Neural progenitor cell (in vitro differentiated cells): ENCODE measurements at regions not wholly inside any gene's neighbourhood (a gene's known extent, or its start where the extent isn't known, plus 50 kb on each side); places are given as distances from the start of the nearest gene placed in this dataset.

Experiments used
- DNase-seq: peaks from one replicate; pipeline ENCODE4 v3.0.0-alpha.2; 2016; ENCODE audit warnings: low spot score
- H2AFZ ChIP-seq: fragments of 200-600 bp; sonication (generic); replicated peaks from 2 replicates; pipeline ENCODE4 v1.6.1; 2016; ENCODE audit warnings: antibody characterized with exemption
- H3F3A ChIP-seq: fragments of 200-600 bp; sonication (generic); 2 replicates; pipeline ENCODE4 v1.6.1; 2016; ENCODE audit warnings: antibody characterized with exemption, low read depth
- H3K27ac ChIP-seq: fragments of 200-600 bp; sonication (generic); 2 replicates; pipeline ENCODE4 v1.5.1; 2016; ENCODE audit warnings: mild to moderate bottlenecking
- H3K27me3 ChIP-seq: fragments of 200-600 bp; sonication (generic); 2 replicates; pipeline ENCODE4 v1.6.1; 2016; ENCODE audit warnings: mild to moderate bottlenecking, moderate library complexity
- H3K36me3 ChIP-seq: fragments of 200-600 bp; sonication (generic); 2 replicates; pipeline ENCODE4 v1.5.1; 2016
- H3K4me1 ChIP-seq: fragments of 200-600 bp; sonication (generic); 2 replicates; pipeline ENCODE4 v1.6.1; 2016; ENCODE audit warnings: mixed run types
- H3K4me2 ChIP-seq: fragments of 200-600 bp; sonication (generic); 2 replicates; pipeline ENCODE4 v1.6.1; 2016
- H3K4me3 ChIP-seq: fragments of 200-600 bp; sonication (generic); 2 replicates; pipeline ENCODE4 v1.5.1; 2016
- H3K79me2 ChIP-seq: fragments of 200-600 bp; sonication (generic); 2 replicates; pipeline ENCODE4 v1.6.1; 2016; ENCODE audit warnings: low read depth
- H3K9ac ChIP-seq: fragments of 200-600 bp; sonication (generic); 2 replicates; pipeline ENCODE4 v1.6.1; 2016
- H3K9me3 ChIP-seq: fragments of 200-600 bp; sonication (generic); 2 replicates; pipeline ENCODE4 v1.5.1; 2016; ENCODE audit warnings: low read depth
- H4K20me1 ChIP-seq: fragments of 200-600 bp; sonication (generic); 2 replicates; pipeline ENCODE4 v1.6.1; 2016; ENCODE audit warnings: low read depth
- H3K27ac Mint-ChIP-seq: 3 replicates; pipeline ENCODE4 v1.8.0; 2021; ENCODE audit warnings: mixed read lengths
- H3K27me3 Mint-ChIP-seq: 2 replicates; pipeline ENCODE4 v1.8.0; 2022; ENCODE audit warnings: low read depth, mild to moderate bottlenecking, inconsistent platforms, moderate library complexity, mixed read lengths; ENCODE audit not compliant: insufficient read depth
- H3K36me3 Mint-ChIP-seq: 3 replicates; pipeline ENCODE4 v1.8.0; 2021; ENCODE audit warnings: mixed read lengths
- H3K4me1 Mint-ChIP-seq: 3 replicates; pipeline ENCODE4 v1.8.0; 2021; ENCODE audit warnings: mixed read lengths
- H3K4me3 Mint-ChIP-seq: 3 replicates; pipeline ENCODE4 v1.8.0; 2021; ENCODE audit warnings: mild to moderate bottlenecking, moderate library complexity, mixed read lengths
- H3K9me3 Mint-ChIP-seq: 3 replicates; pipeline ENCODE4 v1.8.0; 2020; ENCODE audit warnings: mixed read lengths
- EZH2 ChIP-seq: fragments of 200-600 bp; sonication (generic); IDR thresholded peaks from 2 replicates; pipeline ENCODE4 v1.6.1; 2017; ENCODE audit warnings: antibody characterized with exemption, mild to moderate bottlenecking, moderate library complexity
- EZH2phosphoT487 ChIP-seq: fragments of 200-600 bp; sonication (generic); IDR thresholded peaks from 2 replicates; pipeline ENCODE4 v1.6.1; 2017; ENCODE audit warnings: antibody characterized with exemption
- TF ChIP-seq, protein P1 (sequence below): fragments of 200-600 bp; sonication (generic); IDR thresholded peaks from 2 replicates; pipeline ENCODE4 v1.5.1; 2017; ENCODE audit warnings: antibody characterized with exemption, mild to moderate bottlenecking

DNA sequence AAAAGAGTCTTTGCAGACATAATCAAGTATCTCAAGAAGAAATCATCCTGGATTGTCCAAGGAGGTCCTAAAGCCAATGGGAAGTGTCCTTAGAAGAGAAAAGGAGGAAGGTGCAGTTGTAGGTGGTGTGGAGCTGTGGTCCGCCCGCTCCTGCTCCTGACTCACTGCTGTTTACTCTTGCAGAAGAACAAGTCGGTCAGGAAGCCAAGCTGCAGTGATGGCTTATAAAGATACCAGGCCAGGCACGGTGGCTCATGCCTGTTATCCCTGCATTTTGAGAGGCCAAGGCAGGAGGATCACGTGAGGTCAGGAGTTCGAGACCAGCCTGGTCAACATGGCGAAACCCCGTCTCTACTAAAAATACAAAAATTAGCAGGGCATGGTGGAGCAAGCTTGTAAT is 66.4 kb upstream of the ATP6AP2 start:
- Mint-ChIP-seq H3K36me3 (no peaks in the 10 kb centered on the region), H3K27me3 (peaks cover 8% of the 10 kb centered on the region), H3K4me1 (peaks cover 5% of the 10 kb centered on the region), H3K27ac (peak overlapping the region; percentile 57), H3K9me3 (peaks cover 20% of the 10 kb centered on the region), H3K4me3 (no peak overlapping the region)
- Histone ChIP-seq H3K27ac (no peak overlapping the region), H3K36me3 (no peaks in the 10 kb centered on the region), H3K4me1 (no peaks in the 10 kb centered on the region), H3K4me3 (no peak overlapping the region), H3K9ac (no peak overlapping the region), H2AFZ (no peak overlapping the region), H3F3A (no peaks in the 10 kb centered on the region), H3K27me3 (no peaks in the 10 kb centered on the region), H4K20me1 (no peaks in the 10 kb centered on the region), H3K4me2 (no peak overlapping the region), H3K79me2 (no peaks in the 10 kb centered on the region), H3K9me3 (no peaks in the 10 kb centered on the region)
- TF ChIP-seq, protein P1, sequence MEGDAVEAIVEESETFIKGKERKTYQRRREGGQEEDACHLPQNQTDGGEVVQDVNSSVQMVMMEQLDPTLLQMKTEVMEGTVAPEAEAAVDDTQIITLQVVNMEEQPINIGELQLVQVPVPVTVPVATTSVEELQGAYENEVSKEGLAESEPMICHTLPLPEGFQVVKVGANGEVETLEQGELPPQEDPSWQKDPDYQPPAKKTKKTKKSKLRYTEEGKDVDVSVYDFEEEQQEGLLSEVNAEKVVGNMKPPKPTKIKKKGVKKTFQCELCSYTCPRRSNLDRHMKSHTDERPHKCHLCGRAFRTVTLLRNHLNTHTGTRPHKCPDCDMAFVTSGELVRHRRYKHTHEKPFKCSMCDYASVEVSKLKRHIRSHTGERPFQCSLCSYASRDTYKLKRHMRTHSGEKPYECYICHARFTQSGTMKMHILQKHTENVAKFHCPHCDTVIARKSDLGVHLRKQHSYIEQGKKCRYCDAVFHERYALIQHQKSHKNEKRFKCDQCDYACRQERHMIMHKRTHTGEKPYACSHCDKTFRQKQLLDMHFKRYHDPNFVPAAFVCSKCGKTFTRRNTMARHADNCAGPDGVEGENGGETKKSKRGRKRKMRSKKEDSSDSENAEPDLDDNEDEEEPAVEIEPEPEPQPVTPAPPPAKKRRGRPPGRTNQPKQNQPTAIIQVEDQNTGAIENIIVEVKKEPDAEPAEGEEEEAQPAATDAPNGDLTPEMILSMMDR: no peak
- TF ChIP-seq EZH2 (no peak), EZH2phosphoT487 (no peak)
- no peak for DNase-seq

DNA sequence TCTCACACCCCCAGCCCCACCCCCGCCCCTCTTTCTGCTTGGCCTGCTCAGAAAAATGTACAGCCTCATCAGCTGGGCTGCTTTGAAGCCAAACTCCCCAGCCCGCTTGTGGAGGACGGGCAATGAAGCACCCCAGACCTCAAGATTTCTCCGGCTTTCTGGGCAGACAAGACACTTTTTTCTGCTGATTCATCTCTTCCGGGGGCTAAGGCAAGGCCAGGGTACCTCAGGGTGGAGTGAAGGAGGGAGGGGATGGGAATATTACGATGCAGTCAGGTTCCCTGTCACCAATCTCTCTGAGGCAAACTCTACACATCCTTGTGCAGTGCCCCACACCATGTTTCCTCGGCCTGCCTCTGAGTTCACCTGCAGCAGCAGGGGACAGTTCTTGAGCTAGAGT is 66.9 kb upstream of the ATP6AP2 start:
- DNase-seq: no peak
- H3K9me3 ChIP-seq: no peaks in the 10 kb centered on the region
- H3K36me3 ChIP-seq: no peaks in the 10 kb centered on the region
- Mint-ChIP-seq H3K36me3 (no peaks in the 10 kb centered on the region), H3K27ac (no peak overlapping the region), H3K27me3 (peaks cover 13% of the 10 kb centered on the region), H3K4me1 (peaks cover 7% of the 10 kb centered on the region), H3K4me3 (no peak overlapping the region), H3K9me3 (peaks cover 24% of the 10 kb centered on the region)
- no peaks in the 10 kb centered on the region for H3K79me2 ChIP-seq
- no peak overlapping the region for H3K4me2 ChIP-seq
- no peak overlapping the region for H3K9ac ChIP-seq
- no peak overlapping the region for H3K27ac ChIP-seq
- H3F3A ChIP-seq: no peaks in the 10 kb centered on the region
- H4K20me1 ChIP-seq: no peaks in the 10 kb centered on the region
- no peak overlapping the region for H3K4me3 ChIP-seq
- no peaks in the 10 kb centered on the region for H3K27me3 ChIP-seq
- TF ChIP-seq, protein P1: no peak
- TF ChIP-seq EZH2phosphoT487: no peak
- TF ChIP-seq EZH2: no peak
- no peaks in the 10 kb centered on the region for H3K4me1 ChIP-seq
- H2AFZ ChIP-seq: no peak overlapping the region

DNA sequence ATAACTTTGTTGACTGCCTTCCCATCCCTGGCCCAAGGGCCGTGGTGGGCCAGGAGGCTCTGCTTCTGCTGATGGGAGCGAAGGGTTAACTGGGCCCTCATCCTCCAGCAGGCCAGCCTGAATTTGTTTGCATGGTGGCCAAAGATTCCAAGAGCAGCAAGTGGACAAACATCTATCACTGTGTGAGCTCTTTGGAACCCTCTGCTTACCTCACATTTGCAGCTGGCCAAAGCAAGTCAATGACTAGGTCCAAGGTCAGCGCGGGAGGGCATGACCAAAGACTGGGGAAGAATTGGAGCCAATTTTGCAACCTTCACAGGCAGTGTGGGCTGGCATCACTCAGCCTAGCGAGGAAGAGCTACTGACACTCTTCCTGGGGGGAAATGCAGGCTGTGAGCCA is 67.8 kb upstream of the ATP6AP2 start:
- Histone ChIP-seq H4K20me1 (no peaks in the 10 kb centered on the region), H3K27ac (no peak overlapping the region), H3K4me2 (no peak overlapping the region), H3F3A (no peaks in the 10 kb centered on the region), H3K4me1 (no peaks in the 10 kb centered on the region), H3K9ac (no peak overlapping the region), H3K9me3 (no peaks in the 10 kb centered on the region), H3K27me3 (no peaks in the 10 kb centered on the region), H3K79me2 (no peaks in the 10 kb centered on the region), H2AFZ (no peak overlapping the region), H3K4me3 (no peak overlapping the region), H3K36me3 (no peaks in the 10 kb centered on the region)
- peaks cover 12% of the 10 kb centered on the region for H3K4me1 Mint-ChIP-seq
- no peak overlapping the region for H3K4me3 Mint-ChIP-seq
- no peaks in the 10 kb centered on the region for H3K36me3 Mint-ChIP-seq
- TF ChIP-seq, protein P1: no peak
- TF ChIP-seq EZH2phosphoT487: no peak
- no peak for TF ChIP-seq EZH2
- H3K9me3 Mint-ChIP-seq: peaks cover 27% of the 10 kb centered on the region
- H3K27ac Mint-ChIP-seq: no peak overlapping the region
- DNase-seq: no peak
- H3K27me3 Mint-ChIP-seq: peaks cover 18% of the 10 kb centered on the region

DNA sequence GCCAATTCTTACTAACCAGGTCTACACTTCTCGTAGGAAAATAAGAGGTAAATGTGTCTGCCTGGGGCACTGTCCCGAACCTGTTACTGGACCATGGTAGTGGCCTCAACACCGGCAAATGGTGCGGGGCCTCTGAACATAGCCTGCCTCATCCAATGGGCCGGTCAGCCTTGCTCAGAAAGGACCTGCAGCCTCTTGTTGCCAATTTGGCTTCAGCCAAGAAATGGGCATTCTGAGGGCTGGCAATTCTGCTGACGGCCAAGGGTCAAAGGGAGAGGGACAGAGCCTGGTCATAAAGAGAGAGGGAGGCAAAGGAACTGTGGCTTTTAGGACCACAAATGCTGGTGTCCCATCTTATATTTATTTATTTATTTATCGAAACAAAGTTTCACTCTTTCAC is 69.5 kb upstream of the ATP6AP2 start:
- peaks cover 12% of the 10 kb centered on the region for H3K4me1 Mint-ChIP-seq
- no peak overlapping the region for H3K27ac Mint-ChIP-seq
- TF ChIP-seq EZH2phosphoT487: no peak
- TF ChIP-seq EZH2: no peak
- TF ChIP-seq, protein P1: no peak
- no peak overlapping the region for H3K27ac ChIP-seq
- peaks cover 20% of the 10 kb centered on the region for H3K27me3 Mint-ChIP-seq
- no peaks in the 10 kb centered on the region for H4K20me1 ChIP-seq
- H3K79me2 ChIP-seq: no peaks in the 10 kb centered on the region
- H3K4me3 Mint-ChIP-seq: no peak overlapping the region
- H3K4me3 ChIP-seq: no peak overlapping the region
- H3F3A ChIP-seq: no peaks in the 10 kb centered on the region
- H2AFZ ChIP-seq: no peak overlapping the region
- no peaks in the 10 kb centered on the region for H3K36me3 Mint-ChIP-seq
- no peak overlapping the region for H3K9ac ChIP-seq
- H3K4me2 ChIP-seq: no peak overlapping the region
- H3K4me1 ChIP-seq: no peaks in the 10 kb centered on the region
- H3K9me3 Mint-ChIP-seq: peaks cover 26% of the 10 kb centered on the region
- no peaks in the 10 kb centered on the region for H3K27me3 ChIP-seq
- no peaks in the 10 kb centered on the region for H3K9me3 ChIP-seq
- DNase-seq: no peak
- no peaks in the 10 kb centered on the region for H3K36me3 ChIP-seq
